ENCODE measurements at regions not wholly inside any gene's neighbourhood (a gene's known extent, or its start where the extent isn't known, plus 50 kb on each side); places are given as distances from the start of the nearest gene placed in this dataset.
"Not testable (repeated sequence)": the region's sequence is repeated elsewhere in the genome, so short reads cannot be mapped to it uniquely, and the experiment has no call there.

DNA sequence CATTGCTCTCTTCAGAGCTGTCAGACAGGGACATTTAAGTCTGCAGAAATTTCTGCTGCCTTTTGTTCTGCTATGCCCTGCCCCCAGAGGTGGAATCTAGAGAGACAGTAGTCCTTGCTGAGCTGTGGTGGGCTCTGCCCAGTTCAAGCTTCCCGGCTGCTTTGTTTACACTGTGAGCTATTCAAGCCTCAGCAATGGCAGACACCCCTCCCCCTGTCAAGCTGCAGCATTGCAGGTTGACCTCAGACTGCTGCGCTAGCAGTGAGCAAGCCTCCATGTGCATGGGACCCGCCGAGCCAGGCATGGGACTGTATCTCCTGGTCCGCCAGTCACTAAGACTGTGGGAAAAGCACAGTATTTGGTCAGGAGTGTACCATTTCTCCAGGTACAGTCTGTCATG is 53.6 kb upstream of the MAPK10 start:
- DNase-seq = not testable (repeated sequence)

DNA sequence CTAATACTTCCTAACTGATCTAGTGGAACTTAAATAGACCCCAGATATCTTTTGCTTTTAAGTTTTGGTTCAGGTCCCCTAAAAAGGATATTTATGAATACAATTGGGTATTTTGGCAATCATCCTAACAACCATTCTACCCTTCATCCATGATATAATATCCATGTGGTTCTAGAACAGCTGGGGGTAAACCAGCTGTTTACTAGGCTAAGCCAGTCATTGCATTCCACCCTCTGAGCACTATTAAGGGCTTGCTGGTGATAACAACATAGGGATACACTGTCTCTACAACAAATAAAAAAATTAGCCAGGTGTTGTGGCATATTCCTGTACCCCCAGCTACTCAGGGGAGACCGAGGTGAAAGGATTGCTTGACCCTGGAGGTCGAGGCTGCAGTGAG is 54.8 kb upstream of the MAPK10 start:
- DNase-seq = no peak

DNA sequence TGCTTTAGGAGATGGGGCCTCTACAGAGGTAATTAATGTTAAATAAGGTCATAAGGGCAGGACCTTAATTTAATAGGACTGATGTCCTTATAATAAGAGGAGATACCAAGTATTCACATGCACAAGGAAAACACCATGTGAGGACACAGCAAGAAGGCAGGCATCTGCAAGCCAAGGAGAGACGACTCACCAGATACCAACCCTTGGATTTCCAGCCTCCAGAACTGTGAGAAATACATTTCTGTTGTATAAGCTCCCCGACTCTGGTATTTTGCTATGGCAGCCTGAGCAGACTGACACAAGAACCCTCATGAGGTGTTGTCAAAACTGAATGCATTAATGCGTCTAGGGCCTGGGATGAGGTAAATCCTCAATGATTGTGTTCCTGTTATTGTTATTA is 56.2 kb upstream of the MAPK10 start:
- DNase-seq = no peak

DNA sequence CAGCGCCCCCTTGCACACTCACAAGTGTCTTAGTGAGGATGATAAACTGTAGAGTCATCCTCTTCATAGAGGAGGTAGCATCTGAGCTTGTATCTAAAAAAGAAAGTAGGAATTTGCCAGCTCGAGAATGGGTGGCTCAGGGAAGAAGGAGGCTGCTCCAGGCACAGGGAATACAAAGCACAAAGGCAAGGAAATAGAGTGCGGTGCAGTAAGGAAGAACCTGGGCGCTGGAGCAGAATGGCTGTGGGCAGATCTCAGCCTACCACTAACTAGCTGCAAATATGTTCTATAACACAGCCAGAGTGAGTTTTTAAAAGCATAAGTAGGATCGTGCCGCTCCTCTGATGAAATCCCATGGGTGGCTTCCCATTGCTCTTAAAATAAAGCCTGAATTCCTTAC is 61.6 kb upstream of the MAPK10 start:
- DNase-seq = no peak

DNA sequence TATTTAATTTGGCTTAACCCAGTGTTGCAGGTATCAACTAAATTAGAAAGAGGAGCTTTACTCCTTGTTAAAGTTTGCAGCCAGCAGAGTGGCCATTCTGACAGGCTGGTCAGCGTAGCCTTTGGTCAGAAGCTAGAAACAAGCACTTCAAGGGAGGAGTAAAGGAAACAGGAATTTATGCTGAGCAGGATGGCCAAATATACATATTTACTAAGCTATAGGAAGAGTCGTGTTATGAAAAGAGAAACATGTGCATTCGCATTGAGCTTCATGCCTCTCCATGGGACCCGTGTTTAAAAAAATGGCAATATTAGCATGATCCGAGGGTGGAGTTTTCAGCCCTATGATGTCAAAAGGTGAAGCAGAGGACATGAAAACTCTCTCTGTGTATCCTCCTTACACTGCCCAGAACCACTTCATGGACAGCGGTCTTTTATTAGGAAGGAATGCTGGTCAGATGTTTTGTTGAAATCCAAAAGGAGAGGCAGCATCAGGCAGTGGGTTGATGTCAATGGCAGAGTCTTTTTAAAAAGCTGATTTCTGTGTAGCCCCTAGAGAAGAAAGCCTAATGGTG is 71.8 kb upstream of the MAPK10 start:
- no peak for DNase-seq

DNA sequence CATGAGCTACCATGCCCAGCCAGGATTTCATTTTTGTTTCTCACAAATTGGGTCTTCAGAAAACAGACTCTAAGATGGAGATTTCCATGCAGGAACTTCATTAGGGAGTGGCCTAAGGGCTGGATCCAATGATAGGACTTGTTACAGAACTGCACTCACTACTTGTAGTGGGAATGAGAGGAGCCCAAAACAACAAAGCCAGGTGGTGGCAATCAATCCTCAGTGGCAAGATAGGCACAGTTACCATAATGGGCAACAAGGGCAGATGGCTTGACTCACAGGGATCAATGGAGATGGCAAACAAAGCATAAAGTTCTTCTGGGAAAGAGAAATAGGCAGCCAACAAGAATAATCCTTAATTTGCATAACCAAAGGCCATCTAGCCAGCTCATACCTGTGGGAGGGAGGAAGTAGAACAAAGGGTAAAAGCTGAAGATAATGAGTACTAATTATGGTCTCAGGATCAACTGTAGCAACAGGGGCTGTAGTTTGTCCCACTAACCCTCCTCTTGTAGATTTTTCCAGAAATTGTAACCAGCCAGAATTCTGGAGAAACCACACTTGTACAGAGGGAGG is 72.8 kb upstream of the MAPK10 start:
- no peak for DNase-seq

DNA sequence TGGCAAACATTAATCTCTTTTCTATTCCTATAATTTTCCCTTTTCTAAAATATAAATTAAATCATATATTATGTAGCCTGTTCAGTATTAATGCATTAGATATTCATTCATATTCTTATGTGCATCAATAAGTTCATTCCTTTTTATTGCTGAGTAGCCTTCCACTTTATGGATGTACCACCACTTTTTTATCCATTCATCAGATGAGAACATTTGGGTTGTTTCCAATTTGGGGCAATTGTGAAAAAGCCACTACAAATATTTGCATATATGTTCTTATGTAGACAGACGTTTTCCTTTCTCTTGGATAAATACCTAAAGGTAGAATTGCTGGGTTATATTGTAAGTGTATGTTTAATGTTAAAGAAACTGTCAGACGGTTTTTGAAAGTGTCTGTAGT is 79.4 kb upstream of the MAPK10 start:
- no peak for DNase-seq

DNA sequence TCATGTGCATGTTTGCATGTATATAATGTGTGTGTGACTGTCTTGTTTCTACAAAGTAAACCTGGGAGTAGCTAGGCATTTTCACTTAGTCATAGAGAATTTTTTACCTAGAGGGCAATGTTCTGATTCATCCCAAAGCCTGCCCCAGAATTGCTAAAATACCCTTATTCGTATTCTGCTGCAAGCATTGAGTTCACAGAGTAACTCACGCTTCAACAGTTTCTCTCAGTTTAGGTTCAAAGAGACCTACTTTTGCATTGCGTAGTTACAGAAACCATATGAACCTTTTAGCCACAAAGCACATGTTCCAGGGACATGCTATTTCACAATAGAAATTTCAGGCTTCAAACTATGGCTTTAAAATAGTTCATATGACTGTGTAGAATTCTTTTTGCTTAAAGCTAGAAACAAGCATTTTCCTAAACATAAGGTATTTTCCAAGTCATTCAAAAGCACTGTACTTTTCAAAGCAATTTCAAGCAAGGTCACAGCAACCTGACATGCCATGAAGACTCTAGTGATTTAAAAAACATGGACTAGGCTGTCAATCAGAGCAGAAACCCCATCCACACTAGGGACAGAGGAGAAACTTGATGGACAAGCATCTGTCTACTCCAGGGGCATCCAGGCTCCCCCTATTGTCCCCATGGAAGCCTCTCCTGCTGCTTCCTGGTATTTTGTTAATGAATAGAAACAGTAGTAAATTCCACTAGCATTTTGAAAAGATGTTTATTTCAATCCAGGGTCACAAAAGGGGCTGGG is 81.5 kb upstream of the MAPK10 start:
- no peak for DNase-seq

DNA sequence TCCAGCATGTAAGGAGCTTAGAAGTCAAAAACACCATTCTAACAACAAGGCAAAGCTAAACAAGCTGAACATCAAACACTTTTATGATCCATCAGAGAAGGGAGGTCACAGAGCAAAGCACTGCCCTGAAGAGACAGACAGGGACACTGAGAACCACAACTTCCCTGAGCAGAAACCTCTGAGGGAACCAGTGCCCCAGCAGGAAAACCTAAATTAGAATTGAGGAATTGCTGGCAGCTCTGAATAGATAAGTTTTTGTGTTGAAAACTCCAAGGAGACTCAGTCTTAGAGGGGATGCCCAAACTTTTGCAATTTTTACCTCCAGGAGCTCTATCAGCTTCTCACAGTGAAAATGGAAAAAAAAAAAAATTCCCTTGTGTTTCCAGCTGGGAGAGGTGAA is 83.0 kb upstream of the MAPK10 start:
- no peak for DNase-seq

DNA sequence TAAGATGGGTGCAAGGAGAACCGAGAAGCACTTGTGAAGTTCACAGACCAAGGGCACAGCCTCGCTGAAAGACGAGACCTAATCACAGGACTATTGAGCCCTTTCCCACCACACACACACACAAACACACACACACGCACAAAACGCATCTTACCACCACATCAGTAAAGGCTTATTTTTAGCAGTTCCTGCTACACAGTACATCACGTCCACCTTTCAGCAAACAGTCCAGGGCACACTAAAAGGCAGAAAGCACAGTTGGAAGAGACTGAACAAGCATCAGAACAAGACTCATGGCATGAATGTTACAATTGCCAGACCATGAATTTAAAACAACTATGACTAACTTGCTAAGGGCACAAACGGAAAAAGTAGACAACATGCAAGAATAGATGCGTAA is 83.6 kb upstream of the MAPK10 start:
- no peak for DNase-seq

DNA sequence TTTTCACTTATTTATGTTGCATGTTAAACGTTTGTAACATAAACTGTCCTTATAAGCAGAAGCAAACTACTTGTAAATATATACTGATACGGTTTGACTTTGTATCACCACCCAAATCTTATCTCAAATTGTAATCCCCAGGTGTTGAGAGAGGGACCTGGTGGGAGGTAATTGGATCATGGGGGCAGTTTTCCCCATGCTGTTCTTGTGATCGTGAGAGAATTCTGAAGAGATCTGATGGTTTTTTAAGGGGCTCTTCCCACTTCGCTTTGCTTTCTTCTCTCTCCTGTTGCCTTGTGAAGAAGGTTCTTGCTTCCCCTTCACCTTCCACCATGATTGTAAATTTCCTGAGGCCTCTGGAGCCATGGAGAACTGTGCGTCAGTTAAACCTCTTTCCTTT is 87.1 kb upstream of the MAPK10 start:
- no peak for DNase-seq

DNA sequence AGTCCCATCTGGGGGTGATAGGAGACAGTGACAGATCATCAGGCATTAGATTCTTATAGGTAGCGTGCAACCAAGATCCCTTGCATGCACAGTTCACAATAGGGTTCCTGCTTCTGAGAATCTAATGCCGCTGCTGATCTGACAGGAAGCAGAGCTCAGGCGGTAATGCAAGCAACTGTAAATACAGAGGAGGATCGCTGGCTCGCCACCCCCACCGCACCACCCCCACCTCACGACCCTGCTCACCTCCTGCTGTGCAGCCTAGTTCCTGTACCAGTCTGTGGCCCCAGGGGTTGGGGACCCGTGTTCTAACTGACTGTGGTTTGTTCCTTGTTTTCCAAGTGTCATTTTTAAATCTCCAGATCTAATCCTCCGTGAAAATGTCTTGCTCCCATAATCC is 89.0 kb upstream of the MAPK10 start:
- DNase-seq = no peak

DNA sequence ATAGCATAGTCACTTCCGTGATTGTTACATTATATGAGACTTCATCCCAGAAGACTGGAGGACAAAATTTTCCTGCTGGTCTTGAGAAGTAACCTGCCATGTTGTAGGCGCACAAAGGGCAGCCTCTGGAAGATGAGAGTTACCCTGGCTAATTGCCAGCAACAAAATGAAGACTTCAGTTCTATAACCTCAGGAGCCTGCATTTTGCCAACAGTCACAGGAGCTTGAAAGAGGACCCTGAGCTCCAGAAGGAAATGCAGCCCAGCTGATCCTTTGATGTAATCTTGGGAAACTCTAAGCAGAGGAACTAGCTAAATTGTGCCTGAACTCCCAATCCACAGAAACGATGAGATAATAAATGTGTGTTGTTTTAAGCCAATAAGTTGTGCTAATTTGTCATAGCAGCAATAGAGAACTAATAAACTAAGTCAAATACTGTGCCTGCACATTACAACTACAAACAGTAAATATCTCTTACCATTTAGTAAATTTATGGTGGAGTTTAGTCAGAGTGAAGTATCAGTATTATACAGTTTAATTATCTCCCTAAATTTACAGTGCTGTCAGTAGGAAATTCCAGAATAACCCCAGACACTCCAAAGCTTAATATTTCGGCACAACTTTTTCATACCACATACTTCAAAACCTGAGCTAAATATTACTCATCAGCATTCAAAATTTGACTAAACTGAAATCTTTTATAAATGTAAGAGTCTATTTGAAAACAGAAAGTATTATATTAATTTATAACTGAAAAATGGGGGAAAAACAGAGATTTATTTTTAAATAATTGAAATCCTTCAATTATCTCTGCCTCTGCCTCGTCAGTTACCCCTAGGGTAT is 90.1 kb upstream of the MAPK10 start:
- no peak for DNase-seq

DNA sequence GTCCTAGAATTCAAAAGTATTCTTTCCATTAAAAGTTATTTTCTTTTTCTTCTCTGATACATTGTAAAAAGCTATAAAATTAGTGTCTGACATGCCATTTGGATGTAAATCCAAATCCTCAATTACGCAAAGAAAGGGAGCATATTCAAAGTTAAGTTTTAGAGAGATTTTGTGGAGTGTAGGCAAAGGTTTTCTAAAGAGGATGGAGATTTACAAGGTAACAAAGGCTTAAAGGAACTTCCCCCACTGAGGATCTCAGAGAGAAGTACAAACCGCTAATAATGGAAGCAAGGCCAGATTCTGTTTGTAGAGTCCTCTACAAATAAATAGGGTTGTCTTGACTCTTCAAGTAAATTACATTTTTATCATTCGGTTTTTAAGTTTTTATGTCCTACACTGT is 91.0 kb upstream of the MAPK10 start:
- DNase-seq = no peak

DNA sequence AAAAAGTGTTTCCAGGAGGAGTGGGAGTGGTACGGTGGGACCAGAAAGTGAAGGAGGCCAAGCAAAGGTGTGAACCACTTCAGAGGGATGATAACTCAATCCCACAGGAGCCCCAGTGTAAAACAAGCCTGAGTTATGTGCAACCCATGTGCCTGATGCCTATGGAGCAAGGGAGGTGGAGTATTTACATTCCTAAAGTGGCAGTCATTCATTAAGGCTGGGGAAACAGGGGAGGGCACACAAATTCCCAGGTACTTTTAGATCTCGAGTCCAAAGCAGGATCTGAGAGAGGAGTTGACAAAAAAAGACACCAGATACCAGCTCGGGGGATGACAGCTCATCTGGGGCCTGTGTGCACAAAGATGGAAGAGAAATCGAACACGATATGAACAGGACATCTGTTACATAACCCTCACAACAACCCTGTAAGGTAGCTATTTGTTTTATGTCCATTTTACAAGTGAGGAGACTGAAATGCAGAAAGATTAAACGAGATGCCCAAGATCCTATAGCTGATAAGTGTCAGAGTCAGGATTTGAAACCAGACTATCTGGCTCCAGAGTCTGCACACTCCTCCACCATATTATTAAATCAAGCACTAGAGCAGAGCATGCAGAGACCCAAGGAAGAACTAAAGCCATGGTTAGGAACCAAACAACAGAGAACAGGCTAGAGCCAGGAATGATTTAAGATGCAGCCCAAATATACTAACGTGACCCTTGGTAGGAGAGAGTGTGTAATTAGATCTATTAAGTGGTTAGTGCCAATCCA is 91.9 kb upstream of the MAPK10 start:
- no peak for DNase-seq

DNA sequence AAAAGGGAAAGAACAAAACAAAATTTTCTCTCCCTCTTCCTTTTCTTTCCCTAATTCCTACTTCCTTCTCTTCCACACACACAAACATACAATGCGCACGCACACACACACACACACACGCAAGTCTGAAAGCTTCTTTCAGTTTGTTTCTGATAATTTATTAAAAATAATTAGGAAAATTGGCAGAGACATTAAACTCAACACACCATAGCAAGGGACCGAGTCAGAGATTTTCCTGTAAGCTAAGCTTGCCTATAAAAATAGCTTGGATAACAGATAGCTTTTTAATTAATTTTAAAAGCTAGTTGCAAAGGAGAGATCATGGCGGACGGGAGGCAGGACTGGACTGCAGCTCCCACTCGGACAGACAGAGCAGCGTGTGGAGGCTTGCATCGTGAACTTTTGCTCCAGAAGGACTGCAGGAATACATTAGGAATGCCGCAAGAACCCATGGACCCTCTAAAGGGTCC is 92.6 kb upstream of the MAPK10 start:
- DNase-seq = no peak

DNA sequence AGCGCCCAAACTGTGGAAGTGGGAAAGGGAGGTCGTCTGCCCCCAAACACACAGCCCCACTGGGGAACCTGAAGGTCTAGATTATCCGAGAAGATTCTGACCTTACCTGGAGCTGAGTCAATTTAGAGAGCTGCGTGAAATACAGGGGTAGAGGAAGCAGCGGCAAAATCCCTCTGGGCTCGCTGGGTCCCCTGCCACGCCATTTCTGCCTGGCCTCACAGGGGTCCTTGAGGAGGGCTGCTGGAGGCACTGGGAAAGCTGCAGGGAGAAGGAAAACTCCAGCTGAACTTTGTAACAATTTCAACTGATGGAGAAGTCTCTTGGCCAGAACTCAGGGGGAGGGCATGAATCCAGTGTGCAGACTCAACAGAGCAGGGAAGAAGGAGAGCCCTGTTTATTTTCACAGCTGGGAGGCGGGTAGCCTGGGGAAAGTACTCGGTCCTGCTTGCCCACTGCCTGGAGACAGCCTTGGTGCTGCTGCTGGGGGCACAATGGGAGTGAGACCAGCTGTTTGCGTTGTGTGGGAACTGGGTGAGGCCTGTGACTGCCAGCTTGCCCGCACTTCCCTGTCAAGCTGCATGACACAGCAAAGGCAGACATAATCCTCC is 93.2 kb upstream of the MAPK10 start:
- no peak for DNase-seq

DNA sequence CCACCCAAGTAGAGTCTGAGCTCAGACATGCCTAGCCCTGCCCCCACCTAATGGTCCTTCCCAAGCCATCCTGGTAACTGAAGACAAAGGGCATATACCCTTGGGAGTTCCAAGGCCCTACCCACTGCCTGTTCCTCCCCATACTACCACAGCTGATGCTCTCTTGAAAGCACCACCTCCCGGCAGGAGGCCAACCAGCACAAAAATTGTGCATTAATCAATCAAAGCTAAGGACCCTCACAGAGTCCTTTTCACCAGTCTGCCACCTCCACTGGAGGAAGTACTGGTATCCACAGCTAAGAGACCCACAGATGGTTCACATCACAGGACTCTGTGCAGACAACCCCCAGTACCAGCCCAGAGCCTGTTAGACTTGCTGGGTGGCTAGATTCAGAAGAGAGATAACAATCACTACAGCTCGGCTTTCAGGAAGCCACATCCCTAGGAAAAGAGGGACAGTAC is 93.8 kb upstream of the MAPK10 start:
- not testable (repeated sequence) for DNase-seq

DNA sequence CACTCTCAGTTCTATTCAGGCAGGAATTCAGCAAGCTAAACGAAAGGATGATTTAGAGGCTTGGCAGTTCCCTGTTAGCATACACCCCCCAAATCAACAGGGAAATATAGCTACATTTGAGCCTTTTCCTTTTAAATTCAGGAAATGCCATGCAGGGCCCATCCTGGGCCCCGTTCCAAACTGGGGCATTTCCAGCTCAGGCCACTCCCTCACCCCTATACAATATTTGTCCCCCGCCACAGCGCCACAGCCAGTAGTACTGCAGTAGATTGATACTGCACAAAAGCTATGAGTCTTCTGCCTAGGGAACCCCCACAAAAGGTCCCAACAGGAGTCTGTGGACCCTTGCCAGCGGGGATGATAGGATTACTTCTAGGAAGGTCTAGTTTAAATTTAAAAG is 102.0 kb upstream of the MAPK10 start:
- DNase-seq = no peak

DNA sequence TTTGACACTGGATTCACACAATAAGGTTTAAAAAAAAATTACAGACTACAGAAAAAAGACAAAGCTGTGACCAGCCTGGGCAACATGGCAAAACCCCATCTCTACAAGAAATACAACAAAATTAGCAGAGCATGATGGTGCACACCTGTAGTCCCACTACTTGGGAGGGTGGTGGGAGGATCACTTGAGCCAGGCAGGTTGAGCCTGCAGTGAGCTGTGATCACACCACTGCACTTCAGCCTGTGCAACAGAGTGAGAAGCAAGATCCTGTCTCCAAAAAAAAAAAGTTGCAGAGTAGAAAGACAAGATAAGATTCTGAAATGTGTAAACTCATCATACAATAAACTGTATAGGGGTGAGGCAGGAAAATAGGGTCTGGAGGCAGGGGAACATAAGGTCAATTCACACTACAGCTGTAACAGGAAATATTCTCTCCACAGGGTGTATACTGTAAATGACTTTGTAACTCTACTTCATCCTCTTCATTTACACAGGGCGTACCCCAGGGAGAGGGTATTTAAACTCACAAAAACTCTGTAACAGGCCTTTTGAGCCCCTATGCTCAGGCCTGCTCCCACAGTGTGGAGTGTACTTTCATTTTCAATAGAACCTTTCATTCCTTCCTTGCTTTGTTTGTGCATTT is 112.6 kb upstream of the MAPK10 start:
- DNase-seq = no peak

DNA sequence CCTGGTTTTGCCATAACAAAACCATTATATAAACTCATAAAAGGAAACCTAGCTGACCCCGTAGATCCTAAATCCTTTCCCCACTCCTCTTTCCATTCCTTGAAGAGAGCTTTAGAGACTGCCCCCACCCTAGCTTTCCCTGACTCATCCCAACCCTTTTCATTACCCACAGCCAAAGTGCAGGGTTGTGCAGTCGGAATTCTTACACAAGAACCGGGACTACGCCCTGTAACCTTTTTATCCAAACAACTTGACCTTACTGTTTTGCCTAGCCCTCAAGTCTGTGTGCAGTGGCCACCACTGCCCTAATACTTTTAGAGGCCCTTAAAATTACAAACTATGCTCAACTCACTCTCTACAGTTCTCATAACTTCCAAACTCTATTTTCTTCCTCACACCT is 116.0 kb upstream of the PTPN13 start:
- DNase-seq = not testable (repeated sequence)

DNA sequence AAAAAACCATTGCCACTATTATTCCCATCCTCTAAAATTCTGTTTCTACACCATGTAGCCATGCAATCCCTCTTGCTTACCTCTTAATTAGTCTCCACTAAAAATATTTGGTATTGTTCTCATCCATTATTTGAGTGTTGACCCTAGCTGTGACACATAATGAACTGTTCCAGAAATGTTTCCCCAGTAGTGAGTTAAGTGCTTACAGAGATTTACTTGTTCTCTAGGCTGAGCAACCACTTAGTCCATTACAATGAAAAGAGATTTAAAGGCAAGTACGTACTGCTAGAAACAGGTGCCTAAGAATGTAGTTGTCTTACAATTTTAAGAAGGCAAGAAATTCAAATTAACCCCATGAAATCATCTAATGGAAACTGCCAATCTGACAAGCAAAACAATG is 112.7 kb upstream of the PTPN13 start:
- no peak for DNase-seq
